ENCODE measurements at regions not wholly inside any gene's neighbourhood (a gene's known extent, or its start where the extent isn't known, plus 50 kb on each side); places are given as distances from the start of the nearest gene placed in this dataset.
"Not testable (repeated sequence)": the region's sequence is repeated elsewhere in the genome, so short reads cannot be mapped to it uniquely, and the experiment has no call there.

DNA sequence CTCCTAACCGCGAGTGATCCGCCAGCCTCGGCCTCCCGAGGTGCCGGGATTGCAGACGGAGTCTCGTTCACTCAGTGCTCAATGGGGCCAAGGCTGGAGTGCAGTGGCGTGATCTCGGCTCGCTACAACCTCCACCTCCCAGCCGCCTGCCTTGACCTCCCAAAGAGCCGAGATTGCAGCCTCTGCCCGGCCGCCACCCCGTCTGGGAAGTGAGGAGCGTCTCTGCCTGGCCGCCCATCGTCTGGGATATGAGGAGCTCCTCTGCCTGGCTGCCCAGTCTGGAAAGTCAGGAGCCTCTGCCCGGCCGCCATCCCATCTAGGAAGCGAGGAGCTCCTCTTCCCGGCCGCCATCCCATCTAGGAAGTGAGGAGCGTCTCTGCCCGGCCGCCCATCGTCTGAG, 58.8 kb upstream of the ANKRD30BL start:
- DNase-seq: not testable (repeated sequence)

DNA sequence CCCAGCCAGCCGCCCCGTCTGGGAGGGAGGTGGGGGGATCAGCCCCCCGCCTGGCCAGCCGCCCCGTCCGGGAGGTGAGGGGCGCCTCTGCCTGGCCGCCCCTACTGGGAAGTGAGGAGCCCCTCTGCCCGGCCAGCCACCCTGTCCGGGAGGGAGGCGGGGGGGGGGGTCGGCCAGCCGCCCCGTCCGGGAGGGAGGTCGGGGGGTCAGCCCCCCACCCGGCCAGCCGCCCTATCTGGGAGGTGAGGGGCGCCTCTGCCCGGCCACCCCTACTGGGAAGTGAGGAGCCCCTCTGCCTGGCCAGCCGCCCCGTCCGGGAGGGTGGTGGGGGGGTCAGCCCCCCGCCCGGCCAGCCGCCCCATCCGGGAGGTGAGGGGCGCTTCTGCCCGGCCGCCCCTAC, 60.1 kb upstream of the ANKRD30BL start:
- DNase-seq: not testable (repeated sequence)

DNA sequence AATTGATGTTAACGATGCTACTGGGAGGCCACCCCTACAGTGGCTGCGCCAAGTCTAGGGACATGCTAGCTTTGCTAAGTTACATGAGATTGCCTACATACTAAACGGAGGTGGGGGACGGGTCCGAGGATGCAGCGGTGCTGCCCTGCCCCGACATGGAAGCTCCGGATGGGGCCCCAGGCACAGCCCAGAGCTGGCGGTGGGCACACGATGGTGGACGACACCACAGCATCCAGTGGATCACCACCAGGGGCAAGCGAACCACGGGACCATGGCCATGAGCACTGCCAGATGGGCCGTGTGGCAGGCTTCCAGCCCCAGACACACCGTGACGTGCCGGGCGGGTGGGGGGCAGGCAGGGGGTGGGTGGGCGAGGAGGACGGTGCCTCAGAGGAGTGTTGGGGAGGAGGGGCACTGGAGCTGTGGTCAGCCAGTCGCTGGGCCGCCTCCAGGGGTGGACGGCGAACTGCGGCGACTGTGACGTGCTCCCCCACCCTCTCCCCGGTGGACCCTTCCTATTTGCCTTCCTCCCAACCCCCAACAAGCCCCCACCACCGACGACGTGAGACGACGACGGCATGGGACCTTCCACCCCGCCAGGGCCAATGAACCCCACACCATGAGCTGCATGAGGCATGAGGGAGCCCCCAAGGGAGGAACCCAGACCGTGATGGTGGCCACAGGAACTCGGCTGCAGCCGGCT, 90.6 kb upstream of the ANKRD30BL start:
- DNase-seq: no peak

DNA sequence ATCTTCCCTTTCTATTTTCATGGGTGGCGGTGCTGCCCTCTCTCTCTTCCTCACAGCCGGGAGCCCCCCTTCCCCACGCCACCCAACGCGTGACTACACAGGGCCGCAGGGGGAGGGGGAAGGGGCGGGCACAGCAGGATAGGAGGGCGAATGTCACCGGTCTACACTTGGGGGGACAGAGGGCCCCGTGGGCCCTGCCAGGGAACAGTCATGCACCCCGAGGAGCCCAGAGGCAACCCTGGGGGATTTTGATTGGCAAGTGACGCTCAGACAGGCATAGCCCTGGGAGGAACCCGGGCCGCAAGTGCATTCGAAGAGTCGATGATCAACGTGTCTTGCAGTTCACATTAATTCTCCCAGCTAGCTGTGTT, 91.1 kb upstream of the ANKRD30BL start:
- no peak for DNase-seq

DNA sequence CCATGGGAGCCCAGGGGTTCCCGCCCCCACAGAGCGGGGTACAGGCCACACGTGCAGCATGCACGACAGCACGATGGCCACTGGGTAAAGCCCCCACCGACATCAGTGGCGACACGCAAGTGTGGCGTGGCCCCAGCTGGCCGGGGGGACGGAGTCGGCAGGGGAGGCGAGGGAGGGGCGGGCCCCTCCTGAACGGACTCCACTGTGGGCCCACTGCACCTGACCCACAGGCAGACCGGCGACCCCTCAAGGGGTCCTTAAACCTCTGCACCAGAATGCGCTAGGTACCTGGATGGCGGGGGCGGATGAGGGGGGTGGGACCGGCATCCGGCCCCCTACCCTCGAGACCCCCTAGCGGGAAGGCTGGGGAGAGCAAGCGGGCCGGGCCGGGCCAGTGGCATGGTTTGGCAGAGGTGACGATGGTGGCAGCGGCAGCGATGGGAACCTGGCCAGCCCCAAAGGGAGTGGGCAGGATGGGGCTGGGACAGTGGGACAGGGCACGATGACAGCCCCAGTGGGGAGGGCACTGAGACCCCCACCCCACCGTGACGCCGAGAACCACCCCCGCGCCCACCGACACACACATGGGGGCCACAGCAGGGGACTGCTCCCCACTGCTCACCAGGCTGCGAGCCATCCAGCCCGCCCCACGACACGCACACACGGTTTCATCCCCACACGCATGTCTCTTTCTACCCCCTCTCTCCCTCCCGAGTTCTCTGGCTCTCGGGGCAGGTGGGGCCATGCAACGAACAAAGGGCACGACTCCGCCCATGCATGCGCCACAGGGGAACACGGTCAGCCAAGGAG, 91.9 kb upstream of the ANKRD30BL start:
- DNase-seq: no peak

DNA sequence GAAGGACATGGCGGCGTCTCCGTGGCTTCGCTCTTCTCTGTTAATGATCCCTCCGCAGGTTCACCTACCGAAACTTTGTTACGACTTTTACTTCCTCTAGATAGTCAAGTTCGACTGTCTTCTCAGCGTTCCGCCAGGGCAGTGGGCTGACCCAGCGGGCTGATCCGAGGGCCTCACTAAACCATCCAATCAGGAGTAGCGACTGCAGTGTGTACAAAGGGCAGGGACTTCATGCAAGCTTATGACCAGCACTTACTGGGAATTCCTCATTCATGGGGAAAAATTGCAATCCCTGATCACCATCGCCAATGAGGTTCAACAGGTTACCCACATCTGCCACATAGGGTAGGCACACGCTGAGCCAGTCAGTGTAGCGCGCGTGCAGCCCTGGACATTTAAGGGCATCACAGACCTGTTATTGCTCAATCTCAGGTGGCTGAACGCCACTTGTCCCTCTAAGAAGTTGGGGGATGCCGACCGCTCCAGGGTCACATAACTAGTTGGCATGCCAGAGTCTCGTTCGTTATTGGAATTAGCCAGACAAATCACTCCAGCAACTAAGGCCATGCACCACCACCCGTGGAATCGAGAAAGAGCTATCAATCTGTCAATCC, 92.7 kb upstream of the ANKRD30BL start:
- DNase-seq: not testable (repeated sequence)

DNA sequence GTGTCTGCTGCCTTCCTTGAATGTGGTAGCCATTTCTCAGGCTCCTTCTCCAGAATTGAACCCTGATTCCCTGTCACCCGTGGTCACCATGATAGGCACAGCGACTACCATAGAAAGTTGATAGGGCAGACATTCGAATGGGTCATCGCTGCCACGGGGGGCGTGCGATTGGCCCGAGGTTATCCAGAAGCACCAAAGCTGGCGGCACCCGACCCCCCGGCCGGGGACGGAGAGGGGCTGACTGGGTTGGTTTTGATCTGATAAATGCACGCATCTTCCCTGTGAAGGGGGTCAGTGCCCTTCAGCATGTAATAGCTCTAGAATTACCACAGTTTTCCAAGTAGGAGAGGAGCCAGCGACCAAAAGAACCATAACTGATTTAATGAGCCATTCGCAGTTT, 94.0 kb upstream of the ANKRD30BL start:
- no peak for DNase-seq

DNA sequence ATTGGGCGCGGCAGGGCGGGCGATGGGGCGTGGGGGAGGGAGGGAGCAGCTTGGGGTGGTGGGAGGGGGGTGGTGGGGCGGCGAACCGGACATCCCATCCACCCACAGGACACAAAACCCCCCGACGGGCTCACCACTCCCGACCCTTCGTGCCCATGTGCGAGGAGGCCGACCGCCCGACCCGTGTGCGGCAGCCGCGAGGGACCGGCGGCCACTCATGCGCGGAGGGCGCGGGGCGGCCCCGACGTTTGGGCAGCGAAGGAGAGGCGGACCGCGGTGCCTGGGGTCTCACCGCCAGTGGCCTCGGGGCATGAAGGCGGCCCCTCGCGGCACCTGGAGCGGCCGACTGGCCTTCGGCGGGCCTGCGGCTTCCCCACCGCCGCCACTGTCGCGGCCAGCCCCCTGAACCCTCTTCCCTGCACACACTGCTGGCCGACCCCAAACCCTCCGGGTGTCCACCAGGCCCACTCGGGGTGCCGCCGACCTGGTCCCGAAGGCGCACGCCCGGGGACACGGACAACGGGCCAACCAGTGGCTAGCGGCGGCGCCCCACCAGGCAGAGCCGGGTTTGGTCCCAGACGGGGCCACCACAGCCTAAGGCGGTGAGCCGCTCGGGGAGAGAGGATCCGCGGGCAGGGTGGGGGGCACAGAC, 94.6 kb upstream of the ANKRD30BL start:
- DNase-seq: no peak

DNA sequence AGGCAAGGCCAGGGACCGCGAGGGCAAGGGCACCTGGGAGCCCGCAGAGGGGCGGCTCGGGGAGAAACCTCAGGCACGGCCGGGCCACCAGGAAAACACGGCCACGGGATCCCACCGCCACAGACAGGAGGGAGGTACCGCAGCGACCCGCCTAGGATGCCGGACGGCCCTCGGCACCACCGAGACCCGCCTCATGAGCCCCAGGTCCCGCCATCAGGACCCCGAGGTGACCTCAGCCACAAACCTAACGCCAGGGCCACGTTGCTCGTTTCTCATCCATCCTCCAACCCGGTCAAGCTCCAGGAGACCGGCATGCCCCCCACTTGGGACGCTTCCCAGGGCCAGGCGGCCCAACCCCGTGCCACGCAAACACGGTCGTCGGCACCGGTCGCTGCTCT, 95.2 kb upstream of the ANKRD30BL start:
- not testable (repeated sequence) for DNase-seq

DNA sequence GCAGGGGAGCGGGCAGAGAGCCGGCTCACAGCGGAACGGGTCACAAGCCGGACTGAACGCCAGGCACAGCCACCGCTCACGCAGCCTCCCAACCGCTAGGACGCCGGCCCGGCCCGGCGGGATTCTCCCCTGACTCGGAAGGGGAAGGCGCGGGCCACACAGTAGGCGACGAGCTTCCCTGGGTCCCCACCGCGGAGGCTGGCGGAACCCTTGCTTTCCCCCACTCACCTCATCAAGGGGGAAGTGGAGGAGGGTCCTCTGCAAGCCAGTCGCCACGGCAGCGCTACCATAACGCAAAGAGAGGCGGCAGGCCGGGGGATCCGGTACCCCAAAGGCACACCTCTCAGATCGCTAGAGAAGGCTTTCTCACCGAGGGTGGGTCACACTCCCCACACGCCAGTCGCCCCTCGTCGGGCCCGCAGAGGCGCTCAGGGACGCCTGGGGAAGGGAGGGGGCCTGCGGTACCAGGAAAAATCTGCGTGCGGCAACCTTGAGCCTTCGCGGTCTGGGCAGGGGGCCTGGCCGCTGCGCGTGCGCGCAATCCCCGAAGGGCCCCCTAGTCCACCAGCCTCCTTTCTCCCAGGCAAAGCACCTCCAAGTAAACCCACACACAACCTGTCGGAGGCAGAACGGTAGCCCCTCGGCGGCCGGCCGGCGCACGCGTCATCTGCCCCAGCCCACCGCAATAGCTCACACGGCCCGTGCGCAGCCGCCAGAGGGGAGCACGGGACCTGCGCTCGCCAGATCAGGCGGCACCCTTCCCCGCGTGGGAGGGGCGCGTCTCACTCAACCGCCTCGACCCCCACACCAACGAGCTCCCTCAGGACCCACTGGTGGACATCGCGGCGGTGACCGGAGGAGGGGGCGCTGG, 95.8 kb upstream of the ANKRD30BL start:
- DNase-seq: not testable (repeated sequence)

DNA sequence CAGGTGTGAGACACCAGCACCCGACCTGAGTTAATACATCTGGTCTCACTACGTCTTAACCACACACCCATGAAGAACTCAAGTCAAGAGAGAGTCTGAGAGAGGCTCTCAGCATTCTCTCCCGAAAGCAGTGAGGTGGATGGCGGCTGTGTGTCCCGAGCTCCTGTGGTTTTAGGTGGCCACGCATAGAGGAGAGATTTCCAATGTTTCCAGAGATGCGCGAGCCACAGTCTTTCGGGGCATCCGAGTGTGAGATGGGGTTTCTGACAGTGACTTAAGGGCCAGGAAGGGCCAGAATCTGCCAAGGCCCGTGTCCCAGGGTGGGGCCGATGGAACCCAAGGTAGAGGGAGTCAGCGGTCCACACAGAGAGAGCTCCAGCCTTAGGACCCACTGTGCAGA, 97.5 kb upstream of the ANKRD30BL start:
- DNase-seq: not testable (repeated sequence)

DNA sequence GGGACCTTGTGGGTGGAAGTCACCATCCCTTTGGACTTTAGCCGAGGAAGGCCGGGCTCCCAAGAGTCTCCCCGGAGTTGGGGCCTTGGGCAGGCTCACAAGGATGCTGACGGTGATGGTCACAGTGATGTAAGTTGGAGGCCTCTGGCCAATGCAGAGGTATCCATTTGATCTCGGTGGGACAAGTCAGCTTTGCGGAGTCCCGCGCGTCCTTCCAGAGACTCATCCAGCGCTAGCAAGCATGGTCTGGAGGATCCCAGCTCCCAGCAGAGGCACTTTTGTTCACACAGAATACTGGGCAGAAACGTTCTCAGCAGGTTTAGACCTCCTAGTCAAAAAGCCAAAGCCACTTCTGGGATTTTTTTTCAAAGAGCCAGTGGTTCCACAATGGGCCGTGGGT, 103.8 kb upstream of the ANKRD30BL start:
- DNase-seq: not testable (repeated sequence)

DNA sequence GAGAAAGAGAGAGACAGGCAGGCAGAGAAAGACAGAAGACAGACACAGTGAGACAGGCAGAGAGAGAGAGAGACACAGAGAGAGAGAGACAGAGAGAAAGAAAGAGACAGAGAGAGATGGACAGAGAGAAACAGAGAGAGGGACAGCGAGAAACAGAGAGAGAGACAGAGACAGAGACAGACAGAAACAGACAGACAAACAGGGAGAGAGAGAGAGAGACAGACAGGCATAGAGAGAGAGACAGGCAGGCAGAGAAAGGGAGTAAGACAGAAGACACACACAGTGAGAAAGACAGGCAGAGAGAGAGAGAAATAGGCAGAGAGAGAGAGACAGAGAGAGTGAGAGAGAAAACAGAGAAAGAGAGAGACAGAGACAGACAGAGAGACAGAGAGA, 105.3 kb upstream of the ANKRD30BL start:
- DNase-seq: no peak

DNA sequence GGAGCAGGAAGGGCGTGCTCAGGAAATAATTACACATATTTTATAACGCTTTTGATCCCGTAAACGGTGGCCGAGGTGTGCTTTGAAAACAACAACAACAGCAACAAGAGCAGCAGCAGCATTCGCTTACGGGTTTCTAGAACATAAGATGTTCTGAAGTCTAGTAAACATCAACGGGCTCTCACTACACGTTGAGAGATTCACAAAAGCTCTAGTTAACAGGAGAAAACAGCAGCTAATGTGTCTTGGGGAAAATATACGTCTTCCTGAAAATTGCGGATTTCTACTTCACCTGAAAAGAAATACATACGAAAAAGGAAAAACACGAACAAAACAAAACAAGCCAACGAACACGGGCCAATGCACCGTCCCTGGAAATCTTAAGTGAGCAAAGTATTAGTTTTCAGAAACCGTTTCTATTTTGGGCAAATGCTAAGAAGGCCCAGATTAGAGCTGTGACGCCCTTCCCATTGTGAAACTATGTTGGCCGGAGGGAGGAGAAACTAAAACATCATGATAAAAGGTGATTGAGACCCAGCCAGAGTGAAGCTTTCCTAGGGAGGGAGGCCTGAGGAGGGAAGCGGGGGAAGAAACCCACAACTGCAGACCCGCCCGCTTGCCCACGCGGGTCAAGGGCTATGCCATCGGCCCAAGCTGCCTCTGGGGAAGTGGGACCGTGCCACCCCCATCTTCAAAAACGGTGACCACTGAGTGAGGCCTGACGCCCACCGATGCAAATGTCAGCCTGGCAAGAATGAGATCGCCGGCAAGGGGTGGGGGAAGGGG, 105.9 kb upstream of the ANKRD30BL start:
- not testable (repeated sequence) for DNase-seq

DNA sequence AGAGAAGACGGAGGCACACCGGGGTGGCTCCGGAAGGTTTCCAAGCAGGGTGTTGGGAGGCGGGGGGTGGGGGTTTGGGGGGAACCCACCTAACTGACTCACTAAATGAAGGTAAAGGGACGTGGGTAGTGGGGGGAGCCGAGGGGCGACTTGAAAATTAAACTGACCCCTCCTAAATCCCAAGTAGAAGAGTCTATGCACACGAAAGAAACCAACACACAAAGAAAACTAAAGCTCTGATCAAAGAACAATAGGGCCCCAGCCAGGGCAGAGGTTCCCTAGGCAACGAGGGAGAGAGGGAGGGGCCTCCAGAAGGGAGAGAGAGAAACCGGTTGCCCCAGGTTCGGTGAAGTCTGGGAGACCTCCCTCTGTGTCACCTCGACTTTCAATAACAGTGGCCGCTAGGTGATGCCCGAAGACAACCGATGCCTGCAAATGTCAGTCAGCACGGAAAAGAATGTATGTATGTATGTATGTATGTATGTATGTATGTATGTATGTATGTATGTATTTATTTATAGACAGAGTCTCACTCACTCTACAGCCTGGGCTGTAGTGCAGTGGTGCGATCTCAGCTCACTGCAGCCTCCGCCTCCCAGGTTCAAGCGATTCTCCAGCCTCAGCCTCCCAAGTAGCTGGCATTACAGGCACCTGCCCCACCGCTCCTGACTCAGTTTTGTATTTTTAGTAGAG, 106.7 kb upstream of the ANKRD30BL start:
- peak; percentile 64 for DNase-seq

DNA sequence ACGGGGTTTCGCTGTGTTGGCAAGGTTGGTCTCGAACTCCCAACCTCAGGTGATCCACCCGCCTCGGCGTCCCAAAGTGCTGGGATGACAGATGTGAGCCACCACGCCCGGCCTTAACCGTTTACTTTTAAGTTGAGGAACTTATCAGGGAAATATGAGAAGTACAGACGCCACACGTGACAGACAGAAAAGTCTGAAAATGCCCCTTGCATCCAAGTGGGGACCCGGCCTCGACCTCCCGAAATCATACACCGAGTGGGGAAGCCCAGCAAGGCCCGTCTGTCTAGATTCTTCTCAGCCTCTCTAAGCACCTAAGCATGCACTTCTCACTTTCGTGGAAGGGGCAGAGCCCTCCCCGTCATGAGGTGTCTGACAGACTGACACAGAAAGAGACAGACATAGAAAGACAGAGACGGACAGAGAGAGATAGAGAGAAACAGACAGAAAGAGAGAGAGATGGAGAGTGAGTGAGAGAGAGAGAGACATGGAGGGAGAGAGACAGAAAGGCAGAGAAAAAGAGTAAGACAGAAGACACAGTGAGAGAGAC, 107.3 kb upstream of the ANKRD30BL start:
- DNase-seq: no peak

DNA sequence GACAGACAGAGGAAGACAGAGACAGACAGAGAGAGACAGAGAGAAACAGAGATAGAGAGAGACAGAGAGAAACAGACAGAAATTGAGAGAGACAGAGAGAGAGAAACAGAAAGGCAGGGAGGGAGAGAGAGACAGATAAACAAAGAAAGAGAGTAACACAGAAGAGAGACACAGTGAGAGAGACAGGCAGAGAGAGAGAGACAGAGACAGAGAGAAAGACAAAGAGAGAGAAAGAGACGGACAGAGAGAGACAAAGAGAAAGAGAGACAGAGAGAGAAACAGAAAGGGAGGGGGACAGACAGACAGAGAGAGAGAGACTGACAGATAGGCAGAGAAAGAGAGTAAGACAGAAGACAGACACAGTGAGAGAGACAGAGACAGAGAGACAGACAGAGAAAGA, 108.5 kb upstream of the ANKRD30BL start:
- no peak for DNase-seq

DNA sequence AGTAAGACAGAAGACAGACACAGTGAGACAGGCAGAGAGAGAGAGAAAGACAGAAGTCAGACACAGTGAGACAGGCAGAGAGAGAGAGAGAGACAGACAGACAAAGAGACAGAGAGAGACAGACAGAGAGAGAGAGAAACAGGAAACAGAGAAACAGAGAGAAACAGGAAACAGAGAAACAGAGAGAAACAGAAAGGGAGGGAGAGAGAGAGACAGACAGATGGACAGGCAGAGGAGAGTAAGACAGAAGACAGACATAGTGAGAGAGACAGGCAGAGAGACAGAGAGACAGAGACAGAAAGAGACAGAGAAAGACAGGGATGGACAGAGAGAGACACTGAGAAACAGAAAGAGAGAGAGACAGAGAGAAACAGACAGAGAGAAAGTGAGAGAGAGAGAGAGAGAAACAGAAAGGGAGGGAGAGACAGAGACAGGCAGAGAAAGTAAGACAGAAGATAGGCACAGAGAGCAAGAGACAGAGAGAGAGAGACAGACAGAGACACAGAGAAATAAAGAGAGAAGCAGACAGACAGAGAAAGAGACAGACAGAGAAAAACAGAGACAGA, 109.3 kb upstream of the ANKRD30BL start:
- no peak for DNase-seq

DNA sequence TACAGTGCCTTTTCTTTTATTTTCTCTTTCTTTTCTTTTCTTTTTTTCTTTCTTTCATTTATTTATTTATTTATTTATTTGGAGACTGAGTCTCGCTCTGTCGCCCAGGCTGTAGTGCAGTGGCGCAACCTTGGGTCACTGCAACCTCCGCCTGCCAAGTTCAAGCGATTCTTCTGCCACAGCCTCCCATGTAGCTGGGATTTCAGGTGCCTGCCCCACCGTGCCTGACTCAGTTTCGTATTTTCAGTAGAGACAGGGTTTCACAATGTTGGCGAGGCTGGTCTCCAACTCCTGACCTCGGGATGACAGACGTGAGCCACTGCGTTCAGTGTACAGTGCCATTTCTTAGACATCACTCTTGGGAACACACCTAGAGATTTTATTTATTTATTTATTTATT, 110.0 kb upstream of the ANKRD30BL start:
- DNase-seq: not testable (repeated sequence)

DNA sequence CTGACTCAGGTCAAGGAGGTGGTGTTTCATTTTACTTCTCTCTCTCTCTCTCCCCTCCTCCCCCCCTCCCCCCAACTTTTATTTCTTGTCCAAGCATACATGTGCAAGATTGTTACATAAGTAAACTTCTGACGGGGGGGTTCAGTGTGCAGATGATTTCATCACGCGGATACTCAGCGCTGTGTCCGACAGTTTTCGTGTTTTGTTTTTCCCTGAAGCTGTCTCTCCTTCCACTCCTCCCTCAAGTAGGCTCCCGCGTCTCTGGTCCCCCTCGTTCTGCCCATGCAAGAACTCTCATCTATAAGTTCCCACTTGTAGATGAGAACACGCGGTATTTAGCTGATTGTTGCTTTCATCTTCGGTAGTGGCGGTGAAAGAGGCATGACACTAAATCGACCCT, 111.0 kb upstream of the ANKRD30BL start:
- DNase-seq: no peak

All from CD4-positive, alpha-beta T cell treated with Interleukin-15 for 1 hour (primary cell).